ENCODE measurements at regions not wholly inside any gene's neighbourhood (a gene's known extent, or its start where the extent isn't known, plus 50 kb on each side); places are given as distances from the start of the nearest gene placed in this dataset.
A peak's percentile ranks its signal among the peaks of the same experiment; 100 is the strongest.
"Not testable (repeated sequence)": the region's sequence is repeated elsewhere in the genome, so short reads cannot be mapped to it uniquely, and the experiment has no call there.

DNA sequence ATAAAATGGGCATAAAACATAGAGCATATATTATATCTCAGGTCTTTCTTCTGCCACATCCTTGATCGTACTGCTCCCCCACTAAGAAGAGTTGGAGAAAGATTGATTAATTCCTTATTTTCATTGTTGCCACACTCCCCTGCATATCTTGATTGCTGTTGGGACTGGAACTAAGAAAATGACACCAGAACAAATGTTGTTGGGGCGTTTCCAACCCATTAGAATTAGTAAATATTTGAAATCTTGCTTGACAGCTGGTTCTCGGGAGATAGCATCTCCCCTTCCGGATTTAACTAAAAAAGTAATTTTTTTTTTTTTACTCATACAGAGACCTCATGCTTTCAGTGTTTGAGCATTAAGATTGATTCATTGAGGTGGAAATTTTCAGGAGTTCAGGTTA lies 493.0 kb upstream of the PLXNA2 start:
- no peak for DNase-seq
- peaks cover 36% of the 10 kb centered on the region for H3K9me3 Mint-ChIP-seq
- no peak overlapping the region for H3K4me3 Mint-ChIP-seq
- no peak overlapping the region for H3K9ac ChIP-seq (ENCODE audit: extremely low read depth, low read length, poor library complexity, severe bottlenecking)
- H3K27me3 Mint-ChIP-seq (ENCODE audit: insufficient read depth) = no peaks in the 10 kb centered on the region
- peaks cover 16% of the 10 kb centered on the region for H3K36me3 Mint-ChIP-seq (ENCODE audit: low read depth)
- H3K4me1 ChIP-seq (ENCODE audit: control insufficient read depth, insufficient read depth, low read length) = peaks cover 10% of the 10 kb centered on the region
- H3K27me3 ChIP-seq (ENCODE audit: control insufficient read depth, insufficient read depth, low read length, poor library complexity, severe bottlenecking) = no peaks in the 10 kb centered on the region
- 89 to 92% methylated on average over 2 to 4 of the region's 4 CpGs for WGBS, 2 experiments (ENCODE audit: insufficient coverage in 1 of 2, insufficient read length in 1 of 2)
- TF ChIP-seq, protein P1, sequence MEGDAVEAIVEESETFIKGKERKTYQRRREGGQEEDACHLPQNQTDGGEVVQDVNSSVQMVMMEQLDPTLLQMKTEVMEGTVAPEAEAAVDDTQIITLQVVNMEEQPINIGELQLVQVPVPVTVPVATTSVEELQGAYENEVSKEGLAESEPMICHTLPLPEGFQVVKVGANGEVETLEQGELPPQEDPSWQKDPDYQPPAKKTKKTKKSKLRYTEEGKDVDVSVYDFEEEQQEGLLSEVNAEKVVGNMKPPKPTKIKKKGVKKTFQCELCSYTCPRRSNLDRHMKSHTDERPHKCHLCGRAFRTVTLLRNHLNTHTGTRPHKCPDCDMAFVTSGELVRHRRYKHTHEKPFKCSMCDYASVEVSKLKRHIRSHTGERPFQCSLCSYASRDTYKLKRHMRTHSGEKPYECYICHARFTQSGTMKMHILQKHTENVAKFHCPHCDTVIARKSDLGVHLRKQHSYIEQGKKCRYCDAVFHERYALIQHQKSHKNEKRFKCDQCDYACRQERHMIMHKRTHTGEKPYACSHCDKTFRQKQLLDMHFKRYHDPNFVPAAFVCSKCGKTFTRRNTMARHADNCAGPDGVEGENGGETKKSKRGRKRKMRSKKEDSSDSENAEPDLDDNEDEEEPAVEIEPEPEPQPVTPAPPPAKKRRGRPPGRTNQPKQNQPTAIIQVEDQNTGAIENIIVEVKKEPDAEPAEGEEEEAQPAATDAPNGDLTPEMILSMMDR (conservative IDR thresholded peaks at IDR 0.05) = no peak
- peaks cover 11% of the 10 kb centered on the region for H3K4me1 Mint-ChIP-seq
- no peak overlapping the region for H3K27ac ChIP-seq (ENCODE audit: low read depth, low read length)
- H3K36me3 ChIP-seq (ENCODE audit: control insufficient read depth, insufficient read depth, low read length) = no peaks in the 10 kb centered on the region
- H3K27ac Mint-ChIP-seq = no peak overlapping the region
- peaks cover 48% of the 10 kb centered on the region for H3K9me3 ChIP-seq (ENCODE audit: control insufficient read depth, low read length)
- H3K4me3 ChIP-seq (ENCODE audit: low read length) = no peak overlapping the region

DNA sequence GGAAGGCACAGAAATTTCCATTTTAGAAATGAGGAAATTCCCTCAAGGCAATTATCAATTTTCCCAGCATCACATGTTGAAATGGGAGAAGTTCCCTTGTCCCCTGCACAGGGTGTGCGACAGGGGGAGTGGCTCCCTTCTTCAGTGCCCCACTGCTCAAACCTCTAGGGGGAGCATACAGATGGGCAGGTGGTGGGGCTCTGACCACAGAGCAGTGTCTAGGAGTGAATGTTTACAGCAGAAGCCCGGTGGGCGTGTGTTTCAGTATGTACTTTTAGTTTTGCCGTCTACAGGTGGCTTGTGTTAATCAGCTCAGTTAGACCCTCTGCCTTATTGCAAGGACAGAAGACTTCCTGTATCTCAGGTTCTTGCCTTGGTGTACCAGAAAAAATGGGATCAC lies 493.7 kb upstream of the PLXNA2 start:
- WGBS, 2 experiments (ENCODE audit: insufficient coverage in 1 of 2, insufficient read length in 1 of 2) = 93% methylated on average over 4 of the region's 4 CpGs
- peaks cover 36% of the 10 kb centered on the region for H3K9me3 Mint-ChIP-seq
- DNase-seq = no peak

DNA sequence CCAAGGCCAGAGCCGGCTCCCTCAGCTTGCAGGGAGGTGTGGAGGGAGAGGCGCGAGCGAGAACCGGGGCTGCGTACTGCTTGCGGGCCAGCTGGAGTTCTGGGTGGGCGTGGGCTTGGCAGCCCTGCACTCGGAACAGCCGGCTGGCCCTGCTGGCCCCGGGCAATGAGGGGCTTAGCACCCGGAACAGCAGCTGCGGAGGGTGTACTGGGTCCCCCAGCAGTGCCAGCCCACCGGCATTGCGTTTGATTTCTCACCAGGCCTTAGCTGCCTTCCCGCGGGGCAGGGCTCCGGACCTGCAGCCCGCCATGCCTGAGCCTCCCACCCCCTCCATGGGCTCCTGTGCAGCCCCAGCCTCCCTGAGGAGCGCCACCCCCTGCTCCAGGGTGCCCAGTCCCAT lies 495.5 kb upstream of the PLXNA2 start:
- H3K36me3 Mint-ChIP-seq (ENCODE audit: low read depth) = peaks cover 16% of the 10 kb centered on the region
- H3K36me3 ChIP-seq (ENCODE audit: control insufficient read depth, insufficient read depth, low read length); H3K27me3 ChIP-seq (ENCODE audit: control insufficient read depth, insufficient read depth, low read length, poor library complexity, severe bottlenecking); H3K27me3 Mint-ChIP-seq (ENCODE audit: insufficient read depth); H3K27ac ChIP-seq (ENCODE audit: low read depth, low read length); H3K9ac ChIP-seq (ENCODE audit: extremely low read depth, low read length, poor library complexity, severe bottlenecking); H3K4me1 Mint-ChIP-seq; DNase-seq; H3K4me3 ChIP-seq (ENCODE audit: low read length); H3K27ac Mint-ChIP-seq; H3K4me1 ChIP-seq (ENCODE audit: control insufficient read depth, insufficient read depth, low read length); H3K4me3 Mint-ChIP-seq: not testable (repeated sequence)
- H3K9me3 Mint-ChIP-seq = peaks cover 36% of the 10 kb centered on the region
- 87 to 95% methylated on average over 3 to 20 of the region's 20 CpGs for WGBS, 2 experiments (ENCODE audit: insufficient coverage in 1 of 2, insufficient read length in 1 of 2)
- H3K9me3 ChIP-seq (ENCODE audit: control insufficient read depth, low read length) = peaks cover 37% of the 10 kb centered on the region

More for the DNA sequence above, 493.7 kb upstream of the PLXNA2 start:
- Mint-ChIP-seq H3K36me3 (ENCODE audit: low read depth) (peaks cover 16% of the 10 kb centered on the region), H3K4me3 (no peak overlapping the region), H3K27me3 (ENCODE audit: insufficient read depth) (no peaks in the 10 kb centered on the region), H3K27ac (no peak overlapping the region), H3K4me1 (peaks cover 5% of the 10 kb centered on the region)
- no peaks in the 10 kb centered on the region for H3K36me3 ChIP-seq (ENCODE audit: control insufficient read depth, insufficient read depth, low read length)
- H3K27ac ChIP-seq (ENCODE audit: low read depth, low read length) = no peak overlapping the region
- peaks cover 7% of the 10 kb centered on the region for H3K4me1 ChIP-seq (ENCODE audit: control insufficient read depth, insufficient read depth, low read length)
- peaks cover 48% of the 10 kb centered on the region for H3K9me3 ChIP-seq (ENCODE audit: control insufficient read depth, low read length)
- H3K4me3 ChIP-seq (ENCODE audit: low read length) = peak overlapping the region; percentile 27
- no peak overlapping the region for H3K9ac ChIP-seq (ENCODE audit: extremely low read depth, low read length, poor library complexity, severe bottlenecking)
- no peaks in the 10 kb centered on the region for H3K27me3 ChIP-seq (ENCODE audit: control insufficient read depth, insufficient read depth, low read length, poor library complexity, severe bottlenecking)
- TF ChIP-seq, protein P1 (conservative IDR thresholded peaks at IDR 0.05) = no peak

DNA sequence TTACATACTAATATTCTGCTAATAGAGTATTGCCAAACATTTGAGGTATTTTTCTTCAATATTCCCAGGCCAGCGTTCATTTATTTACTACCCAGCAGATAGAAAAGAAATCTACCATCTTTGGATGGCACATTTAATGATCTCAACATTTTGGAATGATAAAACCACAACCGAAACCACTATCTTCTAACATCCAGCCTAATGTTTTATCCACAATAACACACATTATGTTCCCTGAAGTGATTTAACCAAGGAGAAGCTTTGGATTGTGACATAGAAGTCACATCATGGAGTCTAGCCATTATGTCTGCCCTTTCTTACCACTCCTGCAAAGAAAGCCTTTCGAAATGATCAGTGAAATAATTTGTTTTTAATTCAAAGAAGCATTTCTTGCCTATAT lies 497.1 kb upstream of the PLXNA2 start:
- no peak for DNase-seq
- Histone ChIP-seq H3K27ac (ENCODE audit: low read depth, low read length) (no peak overlapping the region), H3K4me1 (ENCODE audit: control insufficient read depth, insufficient read depth, low read length) (no peaks in the 10 kb centered on the region), H3K9me3 (ENCODE audit: control insufficient read depth, low read length) (peaks cover 32% of the 10 kb centered on the region), H3K27me3 (ENCODE audit: control insufficient read depth, insufficient read depth, low read length, poor library complexity, severe bottlenecking) (no peaks in the 10 kb centered on the region), H3K4me3 (ENCODE audit: low read length) (no peak overlapping the region), H3K36me3 (ENCODE audit: control insufficient read depth, insufficient read depth, low read length) (no peaks in the 10 kb centered on the region), H3K9ac (ENCODE audit: extremely low read depth, low read length, poor library complexity, severe bottlenecking) (no peak overlapping the region)
- H3K4me3 Mint-ChIP-seq = no peak overlapping the region
- no peaks in the 10 kb centered on the region for H3K4me1 Mint-ChIP-seq
- WGBS, 2 experiments (ENCODE audit: insufficient coverage in 1 of 2, insufficient read length in 1 of 2) = 99 to 100% methylated on average over 1 to 3 of the region's 3 CpGs
- TF ChIP-seq, protein P1 (conservative IDR thresholded peaks at IDR 0.05) = no peak
- H3K27ac Mint-ChIP-seq = no peak overlapping the region
- H3K36me3 Mint-ChIP-seq (ENCODE audit: low read depth) = peaks cover 16% of the 10 kb centered on the region
- H3K9me3 Mint-ChIP-seq = peaks cover 37% of the 10 kb centered on the region
- no peaks in the 10 kb centered on the region for H3K27me3 Mint-ChIP-seq (ENCODE audit: insufficient read depth)

Measured in endodermal cell (in vitro differentiated cells).